ENCODE measurements at regions not wholly inside any gene's neighbourhood (a gene's known extent, or its start where the extent isn't known, plus 50 kb on each side); places are given as distances from the start of the nearest gene placed in this dataset.

DNA sequence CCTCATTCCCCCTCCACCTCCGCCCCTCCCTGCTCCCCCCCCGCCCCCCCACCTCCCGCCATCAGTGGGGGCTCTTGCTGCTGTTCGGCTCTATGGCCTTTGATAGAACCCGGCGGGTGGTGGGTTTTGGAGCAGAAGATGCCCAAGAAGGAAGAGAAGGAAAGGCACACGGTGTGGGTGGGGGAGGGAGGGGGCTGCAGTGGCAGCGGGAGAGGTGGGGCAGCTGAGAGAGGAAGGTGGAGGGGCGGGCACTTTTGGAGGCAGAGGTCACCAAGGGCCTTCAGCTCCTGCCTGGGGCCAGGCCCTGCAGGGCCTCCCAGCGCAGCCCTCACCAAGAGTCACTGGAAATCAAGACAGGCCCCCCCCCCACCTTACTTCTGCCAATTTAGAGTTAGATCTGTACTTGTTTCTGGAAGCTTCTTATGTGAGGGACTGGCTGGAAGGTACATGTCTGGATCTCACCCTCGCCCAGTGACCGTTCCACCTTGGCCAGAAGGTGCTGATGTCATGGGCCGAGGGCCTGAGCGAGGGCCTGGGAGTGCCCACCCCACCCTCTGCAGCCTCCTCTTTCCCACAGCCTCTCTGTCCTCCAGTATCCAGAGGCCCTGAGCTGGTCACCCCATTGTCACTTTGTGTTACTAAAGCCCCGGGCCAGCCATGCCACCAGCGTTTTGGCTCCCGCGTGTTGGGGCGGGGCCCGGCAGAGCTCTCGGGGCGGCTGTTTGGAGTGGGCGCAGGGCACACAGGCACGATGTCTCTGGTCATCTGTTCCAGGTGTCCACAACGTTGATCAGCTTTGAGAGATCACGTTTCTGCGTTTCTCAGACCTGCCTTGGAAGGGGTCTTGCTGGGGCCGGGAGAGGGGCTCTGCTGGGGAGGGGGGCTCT, 153.9 kb downstream of the KIF26A start:
- Histone ChIP-seq H3K27ac (ENCODE audit: low read depth in 1 of 2, low read length in 2 of 2) (no peak overlapping the region), H3K27me3 (ENCODE audit: control insufficient read depth in 4 of 4, insufficient read depth in 4 of 4, low read length in 3 of 4) (peaks cover 0 to 2% (median 0%) of the 10 kb centered on the region in 4 donors), H3K9me3 (ENCODE audit: control insufficient read depth in 4 of 4, low read length in 3 of 4) (no peaks in the 10 kb centered on the region), H3K4me3 (ENCODE audit: low read depth in 1 of 3, low read length in 3 of 3) (no peak overlapping the region), H3K4me1 (ENCODE audit: control insufficient read depth in 4 of 4, insufficient read depth in 4 of 4, low read length in 3 of 4) (peaks cover 4 to 15% (median 13%) of the 10 kb centered on the region in 4 donors), H3K36me3 (ENCODE audit: control insufficient read depth in 4 of 4, insufficient read depth in 3 of 4, low read depth in 1 of 4, low read length in 3 of 4) (no peaks in the 10 kb centered on the region), H3K9ac (ENCODE audit: low read depth in 1 of 2, low read length in 2 of 2) (no peak overlapping the region)
- DNase-seq (ENCODE audit: low spot score): no peak
- TF ChIP-seq HNF4A (conservative IDR thresholded peaks at IDR 0.05) (no peak), GABPA (IDR thresholded peaks at IDR 0.05 in 1 of 2, conservative IDR thresholded peaks at IDR 0.05 in 1 of 2) (no peak), RXRA (IDR thresholded peaks at IDR 0.05) (no peak), NR2F2 (IDR thresholded peaks at IDR 0.05) (no peak), HNF4G (IDR thresholded peaks at IDR 0.05) (no peak), EGR1 (IDR thresholded peaks at IDR 0.05; ENCODE audit: low read depth in 2 of 2) (no peak), FOXA1 (IDR thresholded peaks at IDR 0.05) (no peak), FOXA2 (IDR thresholded peaks at IDR 0.05) (no peak)
- TF ChIP-seq, protein P1, sequence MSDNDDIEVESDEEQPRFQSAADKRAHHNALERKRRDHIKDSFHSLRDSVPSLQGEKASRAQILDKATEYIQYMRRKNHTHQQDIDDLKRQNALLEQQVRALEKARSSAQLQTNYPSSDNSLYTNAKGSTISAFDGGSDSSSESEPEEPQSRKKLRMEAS (IDR thresholded peaks at IDR 0.05): no peak
- TF ChIP-seq, protein P2, sequence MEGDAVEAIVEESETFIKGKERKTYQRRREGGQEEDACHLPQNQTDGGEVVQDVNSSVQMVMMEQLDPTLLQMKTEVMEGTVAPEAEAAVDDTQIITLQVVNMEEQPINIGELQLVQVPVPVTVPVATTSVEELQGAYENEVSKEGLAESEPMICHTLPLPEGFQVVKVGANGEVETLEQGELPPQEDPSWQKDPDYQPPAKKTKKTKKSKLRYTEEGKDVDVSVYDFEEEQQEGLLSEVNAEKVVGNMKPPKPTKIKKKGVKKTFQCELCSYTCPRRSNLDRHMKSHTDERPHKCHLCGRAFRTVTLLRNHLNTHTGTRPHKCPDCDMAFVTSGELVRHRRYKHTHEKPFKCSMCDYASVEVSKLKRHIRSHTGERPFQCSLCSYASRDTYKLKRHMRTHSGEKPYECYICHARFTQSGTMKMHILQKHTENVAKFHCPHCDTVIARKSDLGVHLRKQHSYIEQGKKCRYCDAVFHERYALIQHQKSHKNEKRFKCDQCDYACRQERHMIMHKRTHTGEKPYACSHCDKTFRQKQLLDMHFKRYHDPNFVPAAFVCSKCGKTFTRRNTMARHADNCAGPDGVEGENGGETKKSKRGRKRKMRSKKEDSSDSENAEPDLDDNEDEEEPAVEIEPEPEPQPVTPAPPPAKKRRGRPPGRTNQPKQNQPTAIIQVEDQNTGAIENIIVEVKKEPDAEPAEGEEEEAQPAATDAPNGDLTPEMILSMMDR (IDR thresholded peaks at IDR 0.05; ENCODE audit: low read depth, low read length, missing input control): no peak
- WGBS: 74% methylated on average over 28 of the region's 28 CpGs

DNA sequence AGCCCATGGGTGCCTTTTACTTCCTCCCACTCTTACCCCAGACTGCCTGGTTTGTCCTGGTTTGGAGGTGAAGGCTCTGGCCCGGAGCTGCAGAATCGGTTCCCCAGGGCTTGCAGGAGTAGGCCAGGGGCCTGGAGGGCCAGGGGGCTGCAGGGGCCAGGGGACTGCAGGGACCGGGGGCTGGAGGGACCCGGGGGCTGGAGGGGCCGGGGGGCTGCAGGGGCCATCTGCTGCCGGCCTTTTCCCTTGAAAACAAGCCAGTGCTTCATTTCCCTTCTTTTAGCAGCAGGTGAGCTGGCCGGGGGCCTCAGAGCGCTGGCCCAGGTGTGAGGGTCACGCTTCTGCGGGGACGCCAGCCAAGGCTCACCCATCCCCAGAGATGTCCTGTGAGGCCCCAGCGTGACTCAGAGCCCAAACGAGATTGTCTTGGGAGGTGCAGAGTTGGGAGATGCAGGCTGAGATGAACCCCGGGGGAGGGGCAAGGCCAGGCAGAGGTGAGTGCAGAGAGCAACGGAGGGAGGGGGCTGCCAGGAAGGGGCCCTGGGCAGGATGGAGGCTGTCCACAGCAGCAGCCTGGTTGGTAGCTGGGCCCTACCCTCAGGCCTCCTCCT, 154.9 kb downstream of the KIF26A start:
- peaks cover 0 to 2% (median 0%) of the 10 kb centered on the region in 4 donors for H3K27me3 ChIP-seq (ENCODE audit: control insufficient read depth in 4 of 4, insufficient read depth in 4 of 4, low read length in 3 of 4)
- DNase-seq (ENCODE audit: low spot score): no peak
- WGBS: 69% methylated on average over 15 of the region's 15 CpGs
- H3K4me1 ChIP-seq (ENCODE audit: control insufficient read depth in 4 of 4, insufficient read depth in 4 of 4, low read length in 3 of 4): peaks cover 4 to 15% (median 13%) of the 10 kb centered on the region in 4 donors
- no peak for TF ChIP-seq RAD21 (IDR thresholded peaks at IDR 0.05)
- TF ChIP-seq TAF1 (conservative IDR thresholded peaks at IDR 0.05): no peak
- TF ChIP-seq, protein P3, sequence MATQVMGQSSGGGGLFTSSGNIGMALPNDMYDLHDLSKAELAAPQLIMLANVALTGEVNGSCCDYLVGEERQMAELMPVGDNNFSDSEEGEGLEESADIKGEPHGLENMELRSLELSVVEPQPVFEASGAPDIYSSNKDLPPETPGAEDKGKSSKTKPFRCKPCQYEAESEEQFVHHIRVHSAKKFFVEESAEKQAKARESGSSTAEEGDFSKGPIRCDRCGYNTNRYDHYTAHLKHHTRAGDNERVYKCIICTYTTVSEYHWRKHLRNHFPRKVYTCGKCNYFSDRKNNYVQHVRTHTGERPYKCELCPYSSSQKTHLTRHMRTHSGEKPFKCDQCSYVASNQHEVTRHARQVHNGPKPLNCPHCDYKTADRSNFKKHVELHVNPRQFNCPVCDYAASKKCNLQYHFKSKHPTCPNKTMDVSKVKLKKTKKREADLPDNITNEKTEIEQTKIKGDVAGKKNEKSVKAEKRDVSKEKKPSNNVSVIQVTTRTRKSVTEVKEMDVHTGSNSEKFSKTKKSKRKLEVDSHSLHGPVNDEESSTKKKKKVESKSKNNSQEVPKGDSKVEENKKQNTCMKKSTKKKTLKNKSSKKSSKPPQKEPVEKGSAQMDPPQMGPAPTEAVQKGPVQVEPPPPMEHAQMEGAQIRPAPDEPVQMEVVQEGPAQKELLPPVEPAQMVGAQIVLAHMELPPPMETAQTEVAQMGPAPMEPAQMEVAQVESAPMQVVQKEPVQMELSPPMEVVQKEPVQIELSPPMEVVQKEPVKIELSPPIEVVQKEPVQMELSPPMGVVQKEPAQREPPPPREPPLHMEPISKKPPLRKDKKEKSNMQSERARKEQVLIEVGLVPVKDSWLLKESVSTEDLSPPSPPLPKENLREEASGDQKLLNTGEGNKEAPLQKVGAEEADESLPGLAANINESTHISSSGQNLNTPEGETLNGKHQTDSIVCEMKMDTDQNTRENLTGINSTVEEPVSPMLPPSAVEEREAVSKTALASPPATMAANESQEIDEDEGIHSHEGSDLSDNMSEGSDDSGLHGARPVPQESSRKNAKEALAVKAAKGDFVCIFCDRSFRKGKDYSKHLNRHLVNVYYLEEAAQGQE (IDR thresholded peaks at IDR 0.05): no peak
- no peak for TF ChIP-seq FOXA2 (IDR thresholded peaks at IDR 0.05)
- no peak for TF ChIP-seq EGR1 (IDR thresholded peaks at IDR 0.05; ENCODE audit: low read depth in 2 of 2)
- no peak for TF ChIP-seq GABPA (IDR thresholded peaks at IDR 0.05 in 1 of 2, conservative IDR thresholded peaks at IDR 0.05 in 1 of 2)
- TF ChIP-seq YY1 (IDR thresholded peaks at IDR 0.05): no peak
- no peak for TF ChIP-seq SP1 (IDR thresholded peaks at IDR 0.05)
- TF ChIP-seq, protein P1 (IDR thresholded peaks at IDR 0.05): no peak
- TF ChIP-seq, protein P2 (IDR thresholded peaks at IDR 0.05; ENCODE audit: low read depth, low read length, missing input control): no peak
- no peak for TF ChIP-seq FOXA1 (IDR thresholded peaks at IDR 0.05)
- no peak for TF ChIP-seq NR2F2 (IDR thresholded peaks at IDR 0.05)
- TF ChIP-seq, protein P4, sequence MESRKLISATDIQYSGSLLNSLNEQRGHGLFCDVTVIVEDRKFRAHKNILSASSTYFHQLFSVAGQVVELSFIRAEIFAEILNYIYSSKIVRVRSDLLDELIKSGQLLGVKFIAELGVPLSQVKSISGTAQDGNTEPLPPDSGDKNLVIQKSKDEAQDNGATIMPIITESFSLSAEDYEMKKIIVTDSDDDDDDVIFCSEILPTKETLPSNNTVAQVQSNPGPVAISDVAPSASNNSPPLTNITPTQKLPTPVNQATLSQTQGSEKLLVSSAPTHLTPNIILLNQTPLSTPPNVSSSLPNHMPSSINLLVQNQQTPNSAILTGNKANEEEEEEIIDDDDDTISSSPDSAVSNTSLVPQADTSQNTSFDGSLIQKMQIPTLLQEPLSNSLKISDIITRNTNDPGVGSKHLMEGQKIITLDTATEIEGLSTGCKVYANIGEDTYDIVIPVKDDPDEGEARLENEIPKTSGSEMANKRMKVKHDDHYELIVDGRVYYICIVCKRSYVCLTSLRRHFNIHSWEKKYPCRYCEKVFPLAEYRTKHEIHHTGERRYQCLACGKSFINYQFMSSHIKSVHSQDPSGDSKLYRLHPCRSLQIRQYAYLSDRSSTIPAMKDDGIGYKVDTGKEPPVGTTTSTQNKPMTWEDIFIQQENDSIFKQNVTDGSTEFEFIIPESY (IDR thresholded peaks at IDR 0.05): no peak
- TF ChIP-seq, protein P5, sequence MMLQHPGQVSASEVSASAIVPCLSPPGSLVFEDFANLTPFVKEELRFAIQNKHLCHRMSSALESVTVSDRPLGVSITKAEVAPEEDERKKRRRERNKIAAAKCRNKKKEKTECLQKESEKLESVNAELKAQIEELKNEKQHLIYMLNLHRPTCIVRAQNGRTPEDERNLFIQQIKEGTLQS (IDR thresholded peaks at IDR 0.05): no peak
- TF ChIP-seq HNF4G (IDR thresholded peaks at IDR 0.05): no peak
- TF ChIP-seq RXRA (IDR thresholded peaks at IDR 0.05): no peak
- H3K9ac ChIP-seq (ENCODE audit: low read depth in 1 of 2, low read length in 2 of 2): no peak overlapping the region
- no peak overlapping the region for H3K4me3 ChIP-seq (ENCODE audit: low read depth in 1 of 3, low read length in 3 of 3)
- H3K36me3 ChIP-seq (ENCODE audit: control insufficient read depth in 4 of 4, insufficient read depth in 3 of 4, low read depth in 1 of 4, low read length in 3 of 4): no peaks in the 10 kb centered on the region
- H3K27ac ChIP-seq (ENCODE audit: low read depth in 1 of 2, low read length in 2 of 2): no peak overlapping the region
- H3K9me3 ChIP-seq (ENCODE audit: control insufficient read depth in 4 of 4, low read length in 3 of 4): no peaks in the 10 kb centered on the region
